NCI-H2107 (cell line): ENCODE measurements at regions not wholly inside any gene's neighbourhood (a gene's known extent, or its start where the extent isn't known, plus 50 kb on each side); places are given as distances from the start of the nearest gene placed in this dataset.
"Not testable (repeated sequence)": the region's sequence is repeated elsewhere in the genome, so short reads cannot be mapped to it uniquely, and the experiment has no call there.

Source experiments
- DNase-seq: peaks from one replicate; lab custom pipeline; 2025; lab: John Stamatoyannopoulos, UW

GRCh38 chr10:94125856-94126255 is 132.1 kb downstream of the PLCE1 start:
- no peak for DNase-seq

GRCh38 chr10:94129393-94130130 is 135.8 kb downstream of the PLCE1 start:
- DNase-seq, result no peak

- no peak for DNase-seq
Measured at GRCh38 chr10:94131885-94132284, 138.2 kb downstream of the PLCE1 start.

GRCh38 chr10:94133239-94133638 is 139.5 kb downstream of the PLCE1 start:
- DNase-seq, result no peak

- DNase-seq, result no peak
Measured at GRCh38 chr10:94137747-94138146, 144.0 kb downstream of the PLCE1 start.

- no peak for DNase-seq
Measured at GRCh38 chr10:94138391-94138790, 144.7 kb downstream of the PLCE1 start.

GRCh38 chr10:94143261-94143660 is 149.5 kb downstream of the PLCE1 start:
- no peak for DNase-seq

GRCh38 chr10:94146313-94146712 is 152.6 kb downstream of the PLCE1 start:
- no peak for DNase-seq

- DNase-seq, result no peak
Measured at GRCh38 chr10:94146746-94147145, 153.0 kb downstream of the PLCE1 start.

- no peak for DNase-seq
Measured at GRCh38 chr10:94149702-94150101, 156.0 kb downstream of the PLCE1 start.

GRCh38 chr10:94150541-94151184 is 156.9 kb downstream of the PLCE1 start:
- no peak for DNase-seq

GRCh38 chr10:94155722-94156271 is 162.1 kb downstream of the PLCE1 start:
- DNase-seq, result no peak

- no peak for DNase-seq
Measured at GRCh38 chr10:94156453-94156852, 162.7 kb downstream of the PLCE1 start.

- DNase-seq, result not testable (repeated sequence)
Measured at GRCh38 chr10:94165158-94165611, 171.5 kb downstream of the PLCE1 start.

- DNase-seq, result no peak
Measured at GRCh38 chr10:94172332-94172731, 178.6 kb downstream of the PLCE1 start.

- DNase-seq, result no peak
Measured at GRCh38 chr10:94173594-94173993, 179.9 kb downstream of the PLCE1 start.

- DNase-seq, result no peak
Measured at GRCh38 chr10:94174838-94175237, 181.1 kb downstream of the PLCE1 start.

- DNase-seq, result no peak
Measured at GRCh38 chr10:94178475-94179253, 184.1 kb downstream of the NOC3L start.

GRCh38 chr10:94180576-94180975 is 182.2 kb downstream of the NOC3L start:
- no peak for DNase-seq

- no peak for DNase-seq
Measured at GRCh38 chr10:94183666-94184264, 179.0 kb downstream of the NOC3L start.

- DNase-seq, result no peak
Measured at GRCh38 chr10:94186722-94187121, 176.0 kb downstream of the NOC3L start.

GRCh38 chr10:94192333-94192732 is 170.4 kb downstream of the NOC3L start:
- DNase-seq, result no peak
